ENCODE measurements at regions not wholly inside any gene's neighbourhood (a gene's known extent, or its start where the extent isn't known, plus 50 kb on each side); places are given as distances from the start of the nearest gene placed in this dataset.

GRCh38 chr20:4513720-4514119, 172.5 kb upstream of the PRNP start:
- DNase-seq (ENCODE audit: low read depth in 2 of 2) = no peak

DNA sequence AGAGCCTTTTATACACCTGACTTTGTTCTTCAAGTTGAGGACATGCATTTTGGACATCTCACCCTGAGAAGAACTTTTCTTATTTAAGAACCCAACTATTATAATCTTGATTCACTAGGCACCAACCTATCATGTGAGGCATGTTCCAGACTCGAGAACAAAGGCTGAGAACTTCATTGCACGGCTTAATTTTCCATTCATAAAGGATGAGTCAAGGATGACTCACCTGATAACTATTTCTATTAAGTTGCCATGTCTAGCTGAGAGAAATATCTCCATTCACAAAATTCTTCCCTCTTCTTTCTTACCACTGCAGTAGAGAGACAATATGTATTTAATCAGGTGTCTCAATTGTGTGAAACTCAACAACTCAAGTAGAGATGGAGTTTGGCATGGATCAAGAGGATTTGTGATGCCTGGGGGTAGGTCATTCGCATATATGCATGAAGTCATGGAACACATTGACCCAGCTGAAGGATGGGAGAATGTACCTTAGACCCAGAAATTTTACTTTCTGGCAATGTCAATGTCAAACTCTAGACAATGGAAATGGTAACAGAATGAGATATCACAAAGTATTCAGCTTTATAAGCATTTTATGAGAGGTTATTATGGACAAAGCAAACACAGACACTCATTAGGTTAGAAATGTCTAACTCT, 173.2 kb upstream of the PRNP start:
- no peak for DNase-seq (ENCODE audit: low read depth in 2 of 2)

- no peak for DNase-seq (ENCODE audit: low read depth in 2 of 2)
Observed at GRCh38 chr20:4511776-4512175, 174.5 kb upstream of the PRNP start.

DNA sequence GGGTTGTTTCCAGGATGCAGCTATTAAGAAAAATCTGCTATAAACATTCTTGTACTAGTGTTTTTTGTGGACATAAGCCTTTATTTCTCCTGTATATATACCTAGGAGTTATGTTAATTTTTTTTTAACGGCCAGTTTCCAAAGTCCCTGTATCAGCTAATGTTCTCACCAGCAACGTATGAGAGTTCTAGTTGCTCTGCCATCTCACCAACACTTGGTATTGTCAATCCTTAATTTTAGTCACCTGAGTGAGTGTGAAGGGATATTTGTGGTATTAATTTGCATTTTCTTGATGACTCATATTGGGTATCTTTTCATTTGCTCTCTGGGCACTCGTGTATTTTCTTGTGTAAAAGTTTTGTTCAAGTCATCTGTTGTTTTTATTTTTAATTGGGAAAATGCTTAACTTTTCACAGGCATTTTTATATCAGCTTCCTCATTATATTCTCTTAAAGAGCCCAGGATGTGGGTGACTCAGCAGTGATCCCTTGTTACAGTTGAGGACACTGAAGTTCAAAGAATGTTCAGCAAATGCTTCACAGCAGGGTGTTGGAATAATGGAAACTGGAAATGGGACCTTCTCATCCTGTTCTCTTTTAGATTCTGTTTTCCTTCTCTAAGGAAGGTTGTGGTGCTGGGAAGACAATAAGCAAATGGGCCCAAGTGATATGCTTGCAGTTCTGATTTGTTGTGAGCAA, 176.3 kb upstream of the PRNP start:
- no peak for DNase-seq (ENCODE audit: low read depth in 2 of 2)

- no peak for DNase-seq (ENCODE audit: low read depth in 2 of 2)
Observed at GRCh38 chr20:4508773-4509172, 177.5 kb upstream of the PRNP start.

DNA sequence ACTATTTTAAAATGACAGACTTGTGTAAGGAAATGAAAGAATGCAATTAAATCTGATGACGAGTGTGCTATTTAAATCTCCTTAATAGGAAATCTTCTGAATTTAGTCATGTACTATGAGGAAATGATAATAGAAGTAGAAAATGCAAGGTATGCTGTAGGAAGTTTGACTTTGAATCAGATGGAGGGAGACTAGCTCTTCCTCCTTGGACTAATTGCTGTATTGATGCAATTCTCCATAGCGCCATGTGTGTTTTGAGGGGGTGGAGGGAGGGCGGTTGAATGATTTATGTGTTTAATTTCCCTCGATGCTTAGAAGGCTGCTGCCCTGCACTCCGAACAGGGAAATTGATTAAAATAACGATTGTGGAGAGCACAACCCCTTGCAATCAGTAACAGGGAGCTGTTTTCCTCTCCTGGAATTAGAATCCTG, 179.0 kb upstream of the PRNP start:
- no peak for DNase-seq (ENCODE audit: low read depth in 2 of 2)

GRCh38 chr20:4504814-4505213, 181.4 kb upstream of the PRNP start:
- no peak for DNase-seq (ENCODE audit: low read depth in 2 of 2)

- no peak for DNase-seq (ENCODE audit: low read depth in 2 of 2)
Observed at GRCh38 chr20:4502756-4503155, 183.5 kb upstream of the PRNP start.

DNA sequence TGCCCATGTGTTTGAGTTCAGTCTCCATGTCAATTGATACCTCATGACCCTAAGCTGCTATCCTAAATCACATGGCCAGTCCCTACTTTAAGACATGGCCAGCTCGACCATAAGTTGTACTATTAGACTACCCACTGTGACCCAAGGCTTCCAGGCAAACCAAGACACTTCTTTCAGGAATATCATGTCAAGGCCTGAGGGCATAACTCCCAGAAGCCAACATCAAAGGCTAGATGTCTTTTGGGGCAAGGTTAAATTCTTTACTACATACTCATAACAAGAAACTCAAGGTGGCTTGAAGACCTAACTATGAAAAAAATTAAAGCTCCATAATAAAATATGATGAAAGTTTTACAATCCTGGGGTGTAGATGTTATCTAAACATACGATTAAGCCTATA, 192.9 kb upstream of the PRNP start:
- DNase-seq (ENCODE audit: low read depth in 2 of 2) = no peak

DNA sequence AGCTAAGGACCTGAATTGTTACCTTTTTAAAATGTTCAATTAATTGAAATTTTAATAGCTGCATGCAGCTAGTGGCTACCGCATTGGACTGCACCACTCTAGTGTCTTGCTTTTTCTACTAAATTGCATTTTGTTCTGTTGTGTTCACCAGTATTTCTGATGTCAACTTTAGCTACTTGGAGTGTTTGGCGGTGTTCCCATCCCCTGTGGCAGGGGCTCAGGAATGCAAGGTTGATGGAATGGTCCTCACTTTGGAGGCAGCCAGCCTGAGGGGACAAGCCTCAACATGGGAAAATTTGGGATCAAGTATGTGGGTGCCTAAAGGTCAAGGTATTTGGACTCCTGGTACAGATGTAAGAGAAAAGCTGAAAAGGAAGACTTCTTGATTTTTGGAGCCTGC, 194.6 kb upstream of the PRNP start:
- DNase-seq (ENCODE audit: low read depth in 2 of 2) = no peak

DNA sequence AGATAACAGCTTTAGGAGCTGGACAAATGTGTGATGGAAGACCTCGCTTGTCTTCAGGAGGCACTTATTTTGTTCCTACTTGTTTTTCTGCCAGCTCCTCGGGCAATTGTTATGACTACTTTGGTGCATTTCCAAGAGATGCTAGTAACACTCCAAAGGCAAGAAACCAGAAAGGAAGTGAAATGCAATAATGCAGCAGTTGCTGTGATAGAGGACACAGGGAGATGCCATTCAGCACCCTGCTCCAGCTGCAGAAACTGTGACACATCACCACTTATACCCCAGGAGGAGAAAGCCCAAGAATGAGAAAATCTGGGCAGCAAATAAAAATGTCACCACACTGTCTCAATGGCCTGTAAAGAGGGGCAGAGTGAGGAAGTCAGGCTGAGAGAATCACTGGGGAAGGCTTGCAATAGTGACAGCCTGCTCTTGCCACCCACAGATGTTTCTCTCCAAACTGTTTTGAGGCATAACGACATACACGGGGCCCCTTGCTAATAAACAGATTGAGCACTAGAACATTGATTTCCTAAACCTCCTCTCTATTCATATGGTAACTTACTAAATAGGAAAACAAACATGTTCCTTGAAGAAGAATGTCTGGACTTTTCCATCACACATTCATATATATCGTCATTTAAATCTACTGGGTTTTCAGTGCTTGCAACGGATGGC, 195.5 kb upstream of the PRNP start:
- DNase-seq (ENCODE audit: low read depth in 2 of 2) = no peak

DNA sequence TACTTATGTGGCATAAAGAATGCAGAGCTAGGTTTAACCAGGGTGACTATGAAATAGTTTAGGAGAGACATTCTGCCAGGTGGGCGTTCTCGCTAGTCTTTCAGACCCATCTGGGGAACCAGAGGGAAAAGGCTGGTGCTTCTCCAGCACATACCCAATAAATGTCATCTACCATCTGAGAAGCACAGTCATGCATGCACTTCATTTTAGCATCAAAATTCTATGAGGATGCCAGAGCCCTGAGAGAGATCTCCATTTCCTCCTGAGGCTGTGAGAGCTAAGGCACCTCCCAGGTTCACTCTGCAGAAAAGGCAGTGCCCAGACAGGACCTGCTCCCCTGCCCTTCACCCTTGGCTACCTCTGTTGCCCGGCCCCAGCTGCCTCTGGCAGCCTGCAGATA, 196.2 kb upstream of the PRNP start:
- no peak for DNase-seq (ENCODE audit: low read depth in 2 of 2)

- DNase-seq (ENCODE audit: low read depth in 2 of 2) = no peak
Observed at GRCh38 chr20:4488407-4489339, 197.6 kb upstream of the PRNP start.

- DNase-seq (ENCODE audit: low read depth in 2 of 2) = no peak
Observed at GRCh38 chr20:4484379-4484997, 201.8 kb upstream of the PRNP start.

GRCh38 chr20:4483961-4484360, 202.3 kb upstream of the PRNP start:
- DNase-seq (ENCODE audit: low read depth in 2 of 2) = no peak

- no peak for DNase-seq (ENCODE audit: low read depth in 2 of 2)
Observed at GRCh38 chr20:4483486-4483885, 202.8 kb upstream of the PRNP start.

DNA sequence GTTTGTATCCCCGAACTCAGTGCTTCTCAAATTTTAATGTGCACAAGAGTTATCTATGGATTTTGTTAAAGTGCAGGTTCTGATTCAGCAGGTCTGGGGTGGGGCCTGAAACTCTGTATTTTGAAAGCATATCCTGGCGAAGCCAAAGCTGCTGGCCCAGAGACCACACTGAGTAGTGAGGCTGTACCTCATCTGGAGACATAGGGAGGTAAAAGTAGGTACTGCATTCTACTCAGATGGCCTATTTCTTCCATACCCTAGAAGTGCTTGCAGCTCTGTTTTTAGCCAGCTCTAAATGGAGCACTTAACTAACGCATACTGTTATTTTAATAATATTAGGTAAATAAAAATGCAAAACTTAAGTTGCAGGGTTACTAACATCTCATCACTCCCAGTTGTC, 206.2 kb upstream of the PRNP start:
- DNase-seq (ENCODE audit: low read depth in 2 of 2) = no peak

GRCh38 chr20:4476903-4477500, 209.3 kb upstream of the PRNP start:
- DNase-seq (ENCODE audit: low read depth in 2 of 2) = no peak

GRCh38 chr20:4472906-4473305, 213.3 kb upstream of the PRNP start:
- DNase-seq (ENCODE audit: low read depth in 2 of 2) = no peak

GRCh38 chr20:4471221-4471620, 215.0 kb upstream of the PRNP start:
- no peak for DNase-seq (ENCODE audit: low read depth in 2 of 2)

- no peak for DNase-seq (ENCODE audit: low read depth in 2 of 2)
Observed at GRCh38 chr20:4470375-4470774, 215.9 kb upstream of the PRNP start.
